ENCODE measurements at regions not wholly inside any gene's neighbourhood (a gene's known extent, or its start where the extent isn't known, plus 50 kb on each side); places are given as distances from the start of the nearest gene placed in this dataset.

DNA sequence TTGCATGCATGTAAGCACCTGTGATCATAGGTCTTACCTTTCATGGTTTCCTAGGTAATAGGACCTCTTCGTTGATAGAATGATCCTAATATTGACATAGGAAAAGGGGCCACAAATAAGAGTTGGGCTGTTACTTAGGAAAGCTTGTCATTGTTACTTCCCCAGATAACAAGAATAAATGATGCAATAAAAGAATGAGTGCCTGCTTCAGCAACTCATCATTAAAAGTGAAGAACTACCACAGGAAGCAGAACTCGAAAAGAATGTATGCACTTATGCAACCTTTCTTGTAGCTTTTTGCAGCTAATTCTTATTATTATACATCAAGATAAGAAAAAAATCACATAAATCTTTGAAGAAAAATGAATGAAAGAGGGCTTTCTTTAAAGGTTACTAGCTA, 548.6 kb downstream of the LTN1 start:
- ATAC-seq (no peak), DNase-seq (no peak)
- intact Hi-C loops (cut with DNase I), result no loop called here
- H3K27ac ChIP-seq, result no peak overlapping the region
- no peaks in the 10 kb centered on the region for H3K9me3 ChIP-seq
- 88% methylated on average over 2 of the region's 2 CpGs for WGBS, 2 donors
- no peaks in the 10 kb centered on the region for H3K4me1 ChIP-seq
- TF ChIP-seq, protein P1, sequence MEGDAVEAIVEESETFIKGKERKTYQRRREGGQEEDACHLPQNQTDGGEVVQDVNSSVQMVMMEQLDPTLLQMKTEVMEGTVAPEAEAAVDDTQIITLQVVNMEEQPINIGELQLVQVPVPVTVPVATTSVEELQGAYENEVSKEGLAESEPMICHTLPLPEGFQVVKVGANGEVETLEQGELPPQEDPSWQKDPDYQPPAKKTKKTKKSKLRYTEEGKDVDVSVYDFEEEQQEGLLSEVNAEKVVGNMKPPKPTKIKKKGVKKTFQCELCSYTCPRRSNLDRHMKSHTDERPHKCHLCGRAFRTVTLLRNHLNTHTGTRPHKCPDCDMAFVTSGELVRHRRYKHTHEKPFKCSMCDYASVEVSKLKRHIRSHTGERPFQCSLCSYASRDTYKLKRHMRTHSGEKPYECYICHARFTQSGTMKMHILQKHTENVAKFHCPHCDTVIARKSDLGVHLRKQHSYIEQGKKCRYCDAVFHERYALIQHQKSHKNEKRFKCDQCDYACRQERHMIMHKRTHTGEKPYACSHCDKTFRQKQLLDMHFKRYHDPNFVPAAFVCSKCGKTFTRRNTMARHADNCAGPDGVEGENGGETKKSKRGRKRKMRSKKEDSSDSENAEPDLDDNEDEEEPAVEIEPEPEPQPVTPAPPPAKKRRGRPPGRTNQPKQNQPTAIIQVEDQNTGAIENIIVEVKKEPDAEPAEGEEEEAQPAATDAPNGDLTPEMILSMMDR (IDR thresholded peaks at IDR 0.05), result no peak
- no peaks in the 10 kb centered on the region for H3K36me3 ChIP-seq
- no peak overlapping the region for H3K4me3 ChIP-seq
- no peaks in the 10 kb centered on the region for H3K27me3 ChIP-seq

DNA sequence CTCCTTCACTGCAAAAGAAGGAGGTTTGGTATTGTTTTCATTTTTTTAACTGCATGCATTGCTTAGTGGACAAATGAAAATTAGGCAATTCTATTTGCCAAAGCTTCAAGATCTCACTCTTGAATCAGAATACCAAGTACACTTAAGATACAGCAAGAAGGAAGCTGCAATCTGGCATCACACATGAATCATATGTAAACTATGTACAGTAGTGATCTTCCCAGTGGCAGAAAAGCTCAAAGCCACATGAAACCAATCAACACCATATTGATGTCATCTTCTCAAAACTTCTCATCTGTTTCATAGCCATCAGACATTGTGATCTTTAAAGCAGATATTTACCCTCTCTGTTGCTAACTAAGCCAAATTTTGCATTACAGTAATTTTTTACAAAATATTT, 550.1 kb downstream of the LTN1 start:
- H3K4me3 ChIP-seq, result no peak overlapping the region
- H3K9me3 ChIP-seq, result no peaks in the 10 kb centered on the region
- intact Hi-C loops (cut with DNase I), result no loop called here
- TF ChIP-seq, protein P1 (IDR thresholded peaks at IDR 0.05), result no peak
- DNase-seq, result no peak
- H3K27me3 ChIP-seq, result no peaks in the 10 kb centered on the region
- ATAC-seq, result no peak
- no peaks in the 10 kb centered on the region for H3K36me3 ChIP-seq
- H3K27ac ChIP-seq, result no peak overlapping the region
- no peaks in the 10 kb centered on the region for H3K4me1 ChIP-seq

DNA sequence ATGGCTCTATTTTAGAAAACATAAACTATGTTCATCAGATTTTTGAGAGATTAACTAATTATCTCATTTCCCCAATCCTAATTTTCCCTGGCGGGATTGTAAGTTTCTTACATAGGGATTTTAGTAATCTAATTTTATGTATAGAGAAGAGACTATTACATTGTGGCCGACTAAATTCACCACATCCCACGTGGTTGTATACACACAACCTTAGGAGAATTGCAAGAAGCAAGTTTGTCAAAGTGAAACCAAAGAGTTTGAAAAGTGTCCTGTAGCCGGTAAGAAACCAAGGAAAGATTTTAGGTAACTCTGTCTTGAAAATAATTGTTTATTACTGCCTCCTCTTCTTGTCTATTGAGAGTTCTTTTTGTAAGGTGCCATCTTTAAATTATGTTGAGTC, 550.6 kb downstream of the LTN1 start:
- Histone ChIP-seq H3K4me1 (no peaks in the 10 kb centered on the region), H3K27me3 (no peaks in the 10 kb centered on the region), H3K4me3 (no peak overlapping the region), H3K9me3 (no peaks in the 10 kb centered on the region), H3K36me3 (no peaks in the 10 kb centered on the region), H3K27ac (no peak overlapping the region)
- no peak for ATAC-seq
- 90 to 91% methylated on average over 4 of the region's 4 CpGs for WGBS, 2 donors
- TF ChIP-seq, protein P1 (IDR thresholded peaks at IDR 0.05), result no peak
- no peak for DNase-seq
- intact Hi-C loops (cut with DNase I), result no loop called here

DNA sequence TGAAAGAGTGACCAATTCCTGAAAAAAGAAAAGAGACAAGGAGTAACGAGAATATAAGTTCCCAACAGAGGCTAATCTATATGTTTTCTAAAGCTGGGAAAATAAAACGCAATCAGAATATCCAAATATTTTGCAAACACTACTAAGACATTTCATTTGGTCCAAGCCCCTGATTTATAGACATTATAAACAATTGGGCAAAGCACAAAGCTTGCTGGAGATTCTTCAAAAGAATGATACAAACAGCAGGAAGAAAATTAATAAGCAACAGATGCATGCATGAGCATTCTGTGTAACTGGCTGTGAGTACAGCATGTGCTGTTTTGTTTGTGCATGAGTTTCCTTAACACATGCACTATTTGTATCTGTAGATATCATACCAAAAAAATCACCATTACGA, 552.9 kb downstream of the LTN1 start:
- H3K36me3 ChIP-seq, result no peaks in the 10 kb centered on the region
- TF ChIP-seq, protein P1 (IDR thresholded peaks at IDR 0.05), result no peak
- H3K27ac ChIP-seq, result no peak overlapping the region
- H3K9me3 ChIP-seq, result no peaks in the 10 kb centered on the region
- H3K27me3 ChIP-seq, result no peaks in the 10 kb centered on the region
- H3K4me3 ChIP-seq, result no peak overlapping the region
- intact Hi-C loops (cut with DNase I), result no loop called here
- H3K4me1 ChIP-seq, result no peaks in the 10 kb centered on the region
- ATAC-seq (peak in 1 of 8 donors; percentile 42), DNase-seq (no peak)
- 75 to 87% methylated on average over 3 of the region's 3 CpGs for WGBS, 2 donors

DNA sequence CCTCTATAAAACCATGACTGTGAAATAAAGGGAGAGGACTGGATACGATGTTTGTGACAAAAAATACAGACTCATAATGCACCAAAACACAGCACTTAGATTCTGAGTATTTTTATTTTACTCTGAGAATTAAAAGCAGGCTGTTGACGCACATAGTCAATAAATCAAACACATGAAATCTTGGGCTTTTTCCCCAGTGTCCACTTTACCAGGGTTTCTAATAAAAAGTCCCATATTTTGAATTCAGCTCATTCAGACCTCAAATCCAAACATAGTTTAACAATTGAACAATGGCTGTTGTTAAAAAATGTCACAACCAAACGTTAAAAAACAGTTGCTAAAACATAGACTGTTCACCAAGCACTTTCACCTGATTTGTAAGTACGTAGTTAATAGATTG, 553.4 kb downstream of the LTN1 start:
- Histone ChIP-seq H3K9me3 (no peaks in the 10 kb centered on the region), H3K27me3 (no peaks in the 10 kb centered on the region), H3K4me3 (no peak overlapping the region), H3K36me3 (no peaks in the 10 kb centered on the region), H3K4me1 (no peaks in the 10 kb centered on the region), H3K27ac (no peak overlapping the region)
- ATAC-seq (no peak), DNase-seq (no peak)
- TF ChIP-seq, protein P1 (IDR thresholded peaks at IDR 0.05), result no peak
- intact Hi-C loops (cut with DNase I), result no loop called here
- WGBS, 2 donors, result 68 to 75% methylated on average over 4 of the region's 4 CpGs

Measured in heart right ventricle (tissue), 16 donors.